ENCODE measurements at regions not wholly inside any gene's neighbourhood (a gene's known extent, or its start where the extent isn't known, plus 50 kb on each side); places are given as distances from the start of the nearest gene placed in this dataset.

GRCh38 chr2:237196409-237196808 lies 110.7 kb downstream of the COPS8 start:
- POLR2A ChIA-PET = no interaction called here
- FAIRE-seq (no peak), DNase-seq (ENCODE audit: low read depth, low spot score) (no peak)
- CTCF ChIA-PET = interaction anchor here (0.7 to 1.2 kb wide), 3 partner anchors 31 to 225 kb away, joined by 3 to 5 read pairs (median 3); no protein-coding TSS in a partner anchor
- TF ChIP-seq POLR2A (IDR thresholded peaks at IDR 0.05; ENCODE audit: low read depth, low read length) (no peak), GATA2 (IDR thresholded peaks at IDR 0.05; ENCODE audit: insufficient read depth, insufficient read length, low read depth, low read length) (no peak), FOS (IDR thresholded peaks at IDR 0.05; ENCODE audit: borderline replicate concordance, insufficient read depth, low read length) (no peak), MYC (IDR thresholded peaks at IDR 0.05; ENCODE audit: low read depth, low read length) (no peak), POLR2AphosphoS5 (IDR thresholded peaks at IDR 0.05; ENCODE audit: insufficient read depth, low read depth, low read length) (no peak), EZH2 (IDR thresholded peaks at IDR 0.05; ENCODE audit: borderline replicate concordance, low read depth, low read length, severe bottlenecking) (no peak), JUN (IDR thresholded peaks at IDR 0.05; ENCODE audit: borderline replicate concordance, insufficient read depth, insufficient read length, low read depth) (no peak)
- TF ChIP-seq, protein P1, sequence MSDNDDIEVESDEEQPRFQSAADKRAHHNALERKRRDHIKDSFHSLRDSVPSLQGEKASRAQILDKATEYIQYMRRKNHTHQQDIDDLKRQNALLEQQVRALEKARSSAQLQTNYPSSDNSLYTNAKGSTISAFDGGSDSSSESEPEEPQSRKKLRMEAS (IDR thresholded peaks at IDR 0.05; ENCODE audit: insufficient read depth, insufficient read length) = no peak
- TF ChIP-seq, protein P2, sequence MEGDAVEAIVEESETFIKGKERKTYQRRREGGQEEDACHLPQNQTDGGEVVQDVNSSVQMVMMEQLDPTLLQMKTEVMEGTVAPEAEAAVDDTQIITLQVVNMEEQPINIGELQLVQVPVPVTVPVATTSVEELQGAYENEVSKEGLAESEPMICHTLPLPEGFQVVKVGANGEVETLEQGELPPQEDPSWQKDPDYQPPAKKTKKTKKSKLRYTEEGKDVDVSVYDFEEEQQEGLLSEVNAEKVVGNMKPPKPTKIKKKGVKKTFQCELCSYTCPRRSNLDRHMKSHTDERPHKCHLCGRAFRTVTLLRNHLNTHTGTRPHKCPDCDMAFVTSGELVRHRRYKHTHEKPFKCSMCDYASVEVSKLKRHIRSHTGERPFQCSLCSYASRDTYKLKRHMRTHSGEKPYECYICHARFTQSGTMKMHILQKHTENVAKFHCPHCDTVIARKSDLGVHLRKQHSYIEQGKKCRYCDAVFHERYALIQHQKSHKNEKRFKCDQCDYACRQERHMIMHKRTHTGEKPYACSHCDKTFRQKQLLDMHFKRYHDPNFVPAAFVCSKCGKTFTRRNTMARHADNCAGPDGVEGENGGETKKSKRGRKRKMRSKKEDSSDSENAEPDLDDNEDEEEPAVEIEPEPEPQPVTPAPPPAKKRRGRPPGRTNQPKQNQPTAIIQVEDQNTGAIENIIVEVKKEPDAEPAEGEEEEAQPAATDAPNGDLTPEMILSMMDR (IDR thresholded peaks at IDR 0.05; ENCODE audit: extremely low read depth in 1 of 2, insufficient read depth in 1 of 2, low read depth in 1 of 2, low read length in 2 of 2) = no peak
- Histone ChIP-seq H2AFZ (ENCODE audit: low read depth, low read length) (no peak overlapping the region), H3K27ac (ENCODE audit: insufficient read depth, low read depth, low read length) (no peak overlapping the region), H3K27me3 (ENCODE audit: control insufficient read depth in 2 of 2, insufficient read depth in 2 of 2, low read length in 2 of 2) (no peaks in the 10 kb centered on the region), H3K4me1 (ENCODE audit: control insufficient read depth, extremely low read depth, insufficient read depth, low read length) (no peaks in the 10 kb centered on the region), H3K9ac (replicated peaks; ENCODE audit: extremely low read depth, insufficient read depth, low read length) (no peak overlapping the region), H4K20me1 (replicated peaks; ENCODE audit: control insufficient read depth, extremely low read depth, insufficient read depth, low read length) (no peaks in the 10 kb centered on the region), H3K4me3 (replicated peaks in 1 of 3; ENCODE audit: insufficient read depth in 1 of 3, low read depth in 1 of 3, low read length in 3 of 3) (no peak overlapping the region), H3K36me3 (ENCODE audit: control insufficient read depth in 2 of 2, extremely low read depth in 1 of 2, insufficient read depth in 2 of 2, low read length in 2 of 2) (no peaks in the 10 kb centered on the region), H3K79me2 (ENCODE audit: control insufficient read depth, insufficient read depth, low read length) (no peaks in the 10 kb centered on the region), H3K9me1 (replicated peaks; ENCODE audit: control insufficient read depth, extremely low read depth, insufficient read depth, low read length) (no peaks in the 10 kb centered on the region), H3K9me3 (replicated peaks; ENCODE audit: control insufficient read depth, insufficient read depth, low read length) (no peaks in the 10 kb centered on the region), H3K4me2 (ENCODE audit: insufficient read depth, low read length) (no peak overlapping the region)
- intact Hi-C loops (cut with micrococcal nuclease) = no loop called here
- dilution Hi-C loops (cut with MboI; ENCODE audit: extremely low pct_ligation_motif_present, low sequenced_read_pairs) = no loop called here
- no TSS peak for BruUV-seq (replicated peaks)
